GM12878 (cell line): ENCODE measurements at regions not wholly inside any gene's neighbourhood (a gene's known extent, or its start where the extent isn't known, plus 50 kb on each side); places are given as distances from the start of the nearest gene placed in this dataset.

Source experiments
- ATAC-seq: fragments of 200-7000 bp; cut with Tn5 transposase; 3 replicates; pipeline ENCODE4 v1.9.1; 2020; ENCODE audit warnings: mild to moderate bottlenecking, moderate library complexity
- BruUV-seq: library from RNA; stranded (reverse); fragments of 400-500 nt; replicated peaks from 2 replicates; lab custom pipeline; 2021; lab: Mats Ljungman, UMichigan
- CTCF ChIA-PET: fragments of 300-600 bp; sonication (Branson Sonifier 250); formaldehyde crosslinking; extraction: SDS; loops from one replicate; lab custom pipeline; 2021; ENCODE audit warnings: inconsistent platforms; lab: Yijun Ruan, JAX
- POLR2A ChIA-PET: fragments of 350-600 bp; formaldehyde crosslinking; extraction: SDS; loops from one replicate; lab custom pipeline; 2021; ENCODE audit warnings: inconsistent platforms; lab: Charles Lee
- RAD21 ChIA-PET: fragments of 300-600 bp; sonication (Branson Sonifier 250); formaldehyde crosslinking; loops from one replicate; lab custom pipeline; 2023; ENCODE audit warnings: antibody characterized with exemption; ENCODE audit not compliant: unreplicated experiment; lab: Charles Lee
- SMC1A ChIA-PET: fragments of 300-600 bp; sonication (Branson Sonifier 250); formaldehyde crosslinking; loops from one replicate; lab custom pipeline; 2023; ENCODE audit not compliant: unreplicated experiment, uncharacterized antibody; lab: Charles Lee
- DNase-seq: peaks from one replicate; pipeline ENCODE4 v3.0.0-alpha.2; 2011; ENCODE audit warnings: low read depth, low spot score
- FAIRE-seq: peaks from 3 replicates; lab custom pipeline; 2011; peaks lifted over from hg19 to GRCh38; lab: Jason Lieb, UNC
- H2AFZ ChIP-seq: 2 replicates; pipeline ENCODE4 v1.6.0; 2011; ENCODE audit warnings: low read depth, low read length, control low read depth; ENCODE audit not compliant: control insufficient read depth
- H3K27ac ChIP-seq: 2 replicates; pipeline ENCODE4 v1.5.1; 2011; ENCODE audit warnings: control low read depth; ENCODE audit not compliant: control insufficient read depth, insufficient read depth
- H3K27me3 ChIP-seq, 2 experiments: replicated peaks in 1 of 2; 2 replicates each; pipeline versions ENCODE4 v1.6.0 to v1.6.1; 2011; ENCODE audit warnings: low read length in 1 of 2; ENCODE audit not compliant: control insufficient read depth in 2 of 2, insufficient read depth in 2 of 2
- H3K36me3 ChIP-seq, 2 experiments: 2 replicates each; pipeline ENCODE4 v1.5.1; 2011; ENCODE audit warnings: low read length in 1 of 2; ENCODE audit not compliant: control insufficient read depth in 2 of 2, insufficient read depth in 2 of 2
- H3K4me1 ChIP-seq: 2 replicates; pipeline ENCODE4 v1.6.1; 2011; ENCODE audit warnings: mild to moderate bottlenecking, low read length, moderate library complexity, mixed read lengths; ENCODE audit not compliant: control insufficient read depth, insufficient read depth
- H3K4me2 ChIP-seq: 2 replicates; pipeline ENCODE4 v1.6.0; 2011; ENCODE audit warnings: control low read depth; ENCODE audit not compliant: control insufficient read depth, insufficient read depth
- H3K4me3 ChIP-seq: fragments of 200-600 bp; sonication (generic); 2 replicates; pipeline ENCODE4 v1.5.1; 2016
- H3K79me2 ChIP-seq: 2 replicates; pipeline ENCODE4 v1.6.0; 2011; ENCODE audit warnings: low read length; ENCODE audit not compliant: control insufficient read depth, insufficient read depth
- H3K9ac ChIP-seq: 2 replicates; pipeline ENCODE4 v1.8.0; 2011; ENCODE audit warnings: low read length, control low read depth, mixed read lengths; ENCODE audit not compliant: control insufficient read depth, insufficient read depth
- H3K9me3 ChIP-seq: replicated peaks from 3 replicates; pipeline ENCODE4 v1.5.1; 2011; ENCODE audit warnings: mild to moderate bottlenecking, low read length; ENCODE audit not compliant: control insufficient read depth, insufficient read depth
- H4K20me1 ChIP-seq: 2 replicates; pipeline ENCODE4 v1.6.0; 2011; ENCODE audit not compliant: control insufficient read depth, insufficient read depth
- ASH2L ChIP-seq: fragments of 300-600, 200-600 bp; sonication (generic); IDR thresholded peaks from 2 replicates; pipeline ENCODE4 v1.6.1; 2017; ENCODE audit warnings: low read depth, mild to moderate bottlenecking, borderline replicate concordance
- CHD4 ChIP-seq: fragments of 200-600 bp; sonication (generic); IDR thresholded peaks from 2 replicates; pipeline ENCODE4 v1.6.1; 2016; ENCODE audit warnings: mild to moderate bottlenecking
- FOXK2 ChIP-seq: fragments of 450-650 bp; IDR thresholded peaks from 2 replicates; pipeline ENCODE4 v1.6.1; 2017; ENCODE audit warnings: mild to moderate bottlenecking, moderate library complexity
- NFYB ChIP-seq: IDR thresholded peaks from 2 replicates; pipeline ENCODE4 v1.6.1; 2011; ENCODE audit warnings: low read depth, mild to moderate bottlenecking, low read length, improper control_type of control experiment, moderate library complexity; ENCODE audit not compliant: insufficient read depth
- POU2F2 ChIP-seq: IDR thresholded peaks from 3 replicates; pipeline ENCODE4 v1.6.1; 2011; ENCODE audit warnings: low read depth, mild to moderate bottlenecking, low read length, borderline replicate concordance
- SP1 ChIP-seq: IDR thresholded peaks from one replicate; pipeline ENCODE4 v1.6.1; 2011; ENCODE audit warnings: low read depth, low read length
- WGBS: methylation state at CpG from one replicate; pipeline ENCODE4 v1.1.6; 2016; ENCODE audit warnings: low lambda C conversion rate; ENCODE audit not compliant: insufficient replicate concordance, insufficient coverage; ENCODE audit errors: missing lambda C conversion rate; 5-methylcytosine and 5-hydroxymethylcytosine counted together
- in situ Hi-C: fragments of 300-500 bp; cut with MboI; formaldehyde crosslinking; loops from 9 replicates; pipeline ENCODE4 v1.14.3; 2018; ENCODE audit warnings: mixed read lengths
- intact Hi-C: fragments of 100-400 bp; cut with micrococcal nuclease; formaldehyde crosslinking; loops from one replicate; pipeline ENCODE4 v1.14.2; 2022; ENCODE audit not compliant: unreplicated experiment
- TF ChIP-seq, protein P1 (sequence below): fragments of 450-650 bp; IDR thresholded peaks from 2 replicates; pipeline ENCODE4 v1.6.1; 2017; ENCODE audit warnings: mild to moderate bottlenecking
- TF ChIP-seq, protein P2 (sequence below): IDR thresholded peaks from 2 replicates; pipeline ENCODE4 v1.6.1; 2011; ENCODE audit warnings: borderline replicate concordance, low read depth, mild to moderate bottlenecking, moderate library complexity, mixed read lengths, low read length; ENCODE audit not compliant: insufficient read depth; ENCODE audit errors: extremely low read length
- TF ChIP-seq, protein P3 (sequence below): fragments of 450-650 bp; IDR thresholded peaks from 2 replicates; pipeline ENCODE4 v1.6.1; 2016; ENCODE audit warnings: mild to moderate bottlenecking, moderate library complexity, borderline replicate concordance

DNA sequence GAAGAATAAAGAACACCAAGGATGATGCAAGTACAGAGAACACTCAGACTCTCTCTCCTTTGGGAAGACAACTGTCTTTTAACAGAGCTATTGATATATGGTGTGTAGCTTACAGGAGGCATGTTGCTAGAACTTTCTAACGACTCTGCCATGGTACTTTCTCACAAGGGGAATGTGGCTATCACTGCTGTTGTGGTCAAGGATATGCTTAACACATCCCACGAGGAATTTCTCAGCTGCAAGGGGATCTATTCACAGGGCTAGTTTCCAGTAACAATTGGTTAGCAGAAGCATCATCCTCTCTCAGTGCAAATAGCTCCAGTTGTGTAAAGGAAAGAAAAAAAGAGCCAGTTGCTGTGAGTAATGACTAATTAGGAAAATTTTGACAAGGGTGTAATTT, 826.0 kb downstream of the SORCS1 start:
- CTCF ChIA-PET = no interaction called here
- TF ChIP-seq, protein P1, sequence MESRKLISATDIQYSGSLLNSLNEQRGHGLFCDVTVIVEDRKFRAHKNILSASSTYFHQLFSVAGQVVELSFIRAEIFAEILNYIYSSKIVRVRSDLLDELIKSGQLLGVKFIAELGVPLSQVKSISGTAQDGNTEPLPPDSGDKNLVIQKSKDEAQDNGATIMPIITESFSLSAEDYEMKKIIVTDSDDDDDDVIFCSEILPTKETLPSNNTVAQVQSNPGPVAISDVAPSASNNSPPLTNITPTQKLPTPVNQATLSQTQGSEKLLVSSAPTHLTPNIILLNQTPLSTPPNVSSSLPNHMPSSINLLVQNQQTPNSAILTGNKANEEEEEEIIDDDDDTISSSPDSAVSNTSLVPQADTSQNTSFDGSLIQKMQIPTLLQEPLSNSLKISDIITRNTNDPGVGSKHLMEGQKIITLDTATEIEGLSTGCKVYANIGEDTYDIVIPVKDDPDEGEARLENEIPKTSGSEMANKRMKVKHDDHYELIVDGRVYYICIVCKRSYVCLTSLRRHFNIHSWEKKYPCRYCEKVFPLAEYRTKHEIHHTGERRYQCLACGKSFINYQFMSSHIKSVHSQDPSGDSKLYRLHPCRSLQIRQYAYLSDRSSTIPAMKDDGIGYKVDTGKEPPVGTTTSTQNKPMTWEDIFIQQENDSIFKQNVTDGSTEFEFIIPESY = no peak
- TF ChIP-seq CHD4 (no peak), NFYB (no peak), FOXK2 (no peak), SP1 (no peak), ASH2L (no peak), POU2F2 (no peak)
- TF ChIP-seq, protein P2, sequence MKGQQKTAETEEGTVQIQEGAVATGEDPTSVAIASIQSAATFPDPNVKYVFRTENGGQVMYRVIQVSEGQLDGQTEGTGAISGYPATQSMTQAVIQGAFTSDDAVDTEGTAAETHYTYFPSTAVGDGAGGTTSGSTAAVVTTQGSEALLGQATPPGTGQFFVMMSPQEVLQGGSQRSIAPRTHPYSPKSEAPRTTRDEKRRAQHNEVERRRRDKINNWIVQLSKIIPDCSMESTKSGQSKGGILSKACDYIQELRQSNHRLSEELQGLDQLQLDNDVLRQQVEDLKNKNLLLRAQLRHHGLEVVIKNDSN = no peak
- TF ChIP-seq, protein P3, sequence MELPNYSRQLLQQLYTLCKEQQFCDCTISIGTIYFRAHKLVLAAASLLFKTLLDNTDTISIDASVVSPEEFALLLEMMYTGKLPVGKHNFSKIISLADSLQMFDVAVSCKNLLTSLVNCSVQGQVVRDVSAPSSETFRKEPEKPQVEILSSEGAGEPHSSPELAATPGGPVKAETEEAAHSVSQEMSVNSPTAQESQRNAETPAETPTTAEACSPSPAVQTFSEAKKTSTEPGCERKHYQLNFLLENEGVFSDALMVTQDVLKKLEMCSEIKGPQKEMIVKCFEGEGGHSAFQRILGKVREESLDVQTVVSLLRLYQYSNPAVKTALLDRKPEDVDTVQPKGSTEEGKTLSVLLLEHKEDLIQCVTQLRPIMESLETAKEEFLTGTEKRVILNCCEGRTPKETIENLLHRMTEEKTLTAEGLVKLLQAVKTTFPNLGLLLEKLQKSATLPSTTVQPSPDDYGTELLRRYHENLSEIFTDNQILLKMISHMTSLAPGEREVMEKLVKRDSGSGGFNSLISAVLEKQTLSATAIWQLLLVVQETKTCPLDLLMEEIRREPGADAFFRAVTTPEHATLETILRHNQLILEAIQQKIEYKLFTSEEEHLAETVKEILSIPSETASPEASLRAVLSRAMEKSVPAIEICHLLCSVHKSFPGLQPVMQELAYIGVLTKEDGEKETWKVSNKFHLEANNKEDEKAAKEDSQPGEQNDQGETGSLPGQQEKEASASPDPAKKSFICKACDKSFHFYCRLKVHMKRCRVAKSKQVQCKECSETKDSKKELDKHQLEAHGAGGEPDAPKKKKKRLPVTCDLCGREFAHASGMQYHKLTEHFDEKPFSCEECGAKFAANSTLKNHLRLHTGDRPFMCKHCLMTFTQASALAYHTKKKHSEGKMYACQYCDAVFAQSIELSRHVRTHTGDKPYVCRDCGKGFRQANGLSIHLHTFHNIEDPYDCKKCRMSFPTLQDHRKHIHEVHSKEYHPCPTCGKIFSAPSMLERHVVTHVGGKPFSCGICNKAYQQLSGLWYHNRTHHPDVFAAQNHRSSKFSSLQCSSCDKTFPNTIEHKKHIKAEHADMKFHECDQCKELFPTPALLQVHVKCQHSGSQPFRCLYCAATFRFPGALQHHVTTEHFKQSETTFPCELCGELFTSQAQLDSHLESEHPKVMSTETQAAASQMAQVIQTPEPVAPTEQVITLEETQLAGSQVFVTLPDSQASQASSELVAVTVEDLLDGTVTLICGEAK = no peak
- H3K4me3 ChIP-seq = no peak overlapping the region
- RAD21 ChIA-PET = no interaction called here
- no peaks in the 10 kb centered on the region for H3K27me3 ChIP-seq
- in situ Hi-C loops (no loop called here), intact Hi-C loops (no loop called here)
- H3K36me3 ChIP-seq = no peaks in the 10 kb centered on the region
- BruUV-seq = no TSS peak
- POLR2A ChIA-PET = no interaction called here
- 0% methylated on average over 2 of the region's 2 CpGs for WGBS
- H3K4me1 ChIP-seq = no peaks in the 10 kb centered on the region
- H4K20me1 ChIP-seq = no peaks in the 10 kb centered on the region
- ATAC-seq (no peak), FAIRE-seq (no peak), DNase-seq (no peak)
- H3K9ac ChIP-seq = no peak overlapping the region
- H3K79me2 ChIP-seq = no peaks in the 10 kb centered on the region
- no peak overlapping the region for H3K4me2 ChIP-seq
- H3K27ac ChIP-seq = no peak overlapping the region
- no peak overlapping the region for H2AFZ ChIP-seq
- no peaks in the 10 kb centered on the region for H3K9me3 ChIP-seq
- SMC1A ChIA-PET = no interaction called here
